Fibroblast of lung (primary cell): ENCODE measurements at regions not wholly inside any gene's neighbourhood (a gene's known extent, or its start where the extent isn't known, plus 50 kb on each side); places are given as distances from the start of the nearest gene placed in this dataset.

Source experiments
- DNase-seq, 2 donors: peaks; one replicate each; pipeline versions ENCODE4 v3.0.0 to v3.0.0-alpha.2; 2010; ENCODE audit warnings: low read depth in 2 of 2
- H2AFZ ChIP-seq: 2 replicates; pipeline ENCODE4 v1.5.1; 2012; ENCODE audit warnings: low read length, control low read depth, inconsistent platforms
- H3K27ac ChIP-seq: 2 replicates; pipeline ENCODE4 v1.5.1; 2011; ENCODE audit warnings: low read length, control low read depth; ENCODE audit not compliant: insufficient read depth
- H3K27me3 ChIP-seq: 2 replicates; pipeline ENCODE4 v1.5.1; 2011; ENCODE audit warnings: mild to moderate bottlenecking, low read length; ENCODE audit not compliant: control insufficient read depth, insufficient read depth
- H3K36me3 ChIP-seq: 2 replicates; pipeline ENCODE4 v1.5.1; 2011; ENCODE audit warnings: low read length; ENCODE audit not compliant: control insufficient read depth, insufficient read depth
- H3K4me1 ChIP-seq: 2 replicates; pipeline ENCODE4 v1.5.1; 2011; ENCODE audit warnings: low read length; ENCODE audit not compliant: control insufficient read depth, insufficient read depth; ENCODE audit errors: extremely low read depth
- H3K4me2 ChIP-seq: 2 replicates; pipeline ENCODE4 v1.5.1; 2011; ENCODE audit warnings: low read length, control low read depth; ENCODE audit not compliant: insufficient read depth; ENCODE audit errors: extremely low read depth
- H3K4me3 ChIP-seq, 4 experiments: fragments of 200-600 bp in 1 of 4; sonication (generic) in 1 of 4; replicated peaks in 1 of 4; 2 replicates each; pipeline ENCODE4 v1.5.1; 2011 to 2016; ENCODE audit warnings: low read length in 4 of 4, low read depth in 3 of 4, mild to moderate bottlenecking in 3 of 4, control low read depth in 2 of 4, inconsistent platforms in 1 of 4, mixed read lengths in 1 of 4; ENCODE audit not compliant: insufficient read depth in 1 of 4; ENCODE audit errors: control extremely low read depth in 1 of 4
- H3K79me2 ChIP-seq: 2 replicates; pipeline ENCODE4 v1.5.1; 2012; ENCODE audit warnings: mild to moderate bottlenecking, low read length, inconsistent platforms; ENCODE audit not compliant: control insufficient read depth, insufficient read depth
- H3K9ac ChIP-seq: 2 replicates; pipeline ENCODE4 v1.5.1; 2011; ENCODE audit warnings: mild to moderate bottlenecking, low read length, control low read depth; ENCODE audit not compliant: insufficient read depth
- H3K9me3 ChIP-seq: 2 replicates; pipeline ENCODE4 v1.5.1; 2012; ENCODE audit warnings: low read depth, low read length; ENCODE audit not compliant: control insufficient read depth, insufficient read depth
- H4K20me1 ChIP-seq: 2 replicates; pipeline ENCODE4 v1.5.1; 2011; ENCODE audit warnings: low read length; ENCODE audit not compliant: control insufficient read depth, insufficient read depth; ENCODE audit errors: extremely low read depth
- CTCF ChIP-seq, 2 donors: IDR thresholded peaks in 1 of 2; conservative IDR thresholded peaks in 1 of 2; 1 replicate in 1 of 2; 2 replicates in 1 of 2; pipeline ENCODE4 v1.5.1; 2011 to 2012; ENCODE audit warnings: low read length in 2 of 2, control low read depth in 1 of 2, inconsistent platforms in 1 of 2, low read depth in 1 of 2, mild to moderate bottlenecking in 1 of 2
- EZH2 ChIP-seq: IDR thresholded peaks from 2 replicates; pipeline ENCODE4 v1.5.1; 2012; ENCODE audit warnings: low read length, control low read depth, mild to moderate bottlenecking; ENCODE audit errors: missing control alignments

GRCh38 chr13:100827489-100828176 is 153.0 kb upstream of the TMTC4 start:
- no peaks in the 10 kb centered on the region for H3K4me1 ChIP-seq
- H3K27me3 ChIP-seq, result no peaks in the 10 kb centered on the region
- no peaks in the 10 kb centered on the region for H3K79me2 ChIP-seq
- H4K20me1 ChIP-seq, result no peaks in the 10 kb centered on the region
- H2AFZ ChIP-seq, result no peak overlapping the region
- H3K4me3 ChIP-seq, result no peak overlapping the region
- no peak overlapping the region for H3K9ac ChIP-seq
- TF ChIP-seq CTCF (conservative IDR thresholded peaks at IDR 0.05 in 1 of 2, IDR thresholded peaks at IDR 0.05 in 1 of 2; ENCODE audit: low read depth in 1 of 2, low read length in 2 of 2) (no peak), EZH2 (no peak)
- no peak overlapping the region for H3K4me2 ChIP-seq
- H3K36me3 ChIP-seq, result no peaks in the 10 kb centered on the region
- no peak overlapping the region for H3K27ac ChIP-seq
- no peak for DNase-seq
- no peaks in the 10 kb centered on the region for H3K9me3 ChIP-seq

GRCh38 chr13:100826441-100826840 is 151.8 kb upstream of the TMTC4 start:
- Histone ChIP-seq H3K9me3 (no peaks in the 10 kb centered on the region), H3K4me1 (no peaks in the 10 kb centered on the region), H3K4me2 (no peak overlapping the region), H3K27ac (no peak overlapping the region), H3K36me3 (no peaks in the 10 kb centered on the region), H3K9ac (no peak overlapping the region), H4K20me1 (no peaks in the 10 kb centered on the region), H3K4me3 (no peak overlapping the region), H3K79me2 (no peaks in the 10 kb centered on the region), H3K27me3 (no peaks in the 10 kb centered on the region), H2AFZ (no peak overlapping the region)
- no peak for DNase-seq
- TF ChIP-seq CTCF (conservative IDR thresholded peaks at IDR 0.05 in 1 of 2, IDR thresholded peaks at IDR 0.05 in 1 of 2; ENCODE audit: low read depth in 1 of 2, low read length in 2 of 2) (no peak), EZH2 (no peak)

GRCh38 chr13:100825557-100825956 is 151.0 kb upstream of the TMTC4 start:
- Histone ChIP-seq H3K9me3 (no peaks in the 10 kb centered on the region), H2AFZ (no peak overlapping the region), H3K27me3 (no peaks in the 10 kb centered on the region), H3K36me3 (no peaks in the 10 kb centered on the region), H3K4me2 (no peak overlapping the region), H3K79me2 (no peaks in the 10 kb centered on the region), H3K4me1 (no peaks in the 10 kb centered on the region), H3K9ac (no peak overlapping the region), H3K4me3 (no peak overlapping the region), H3K27ac (no peak overlapping the region), H4K20me1 (no peaks in the 10 kb centered on the region)
- DNase-seq, result peak in 1 of 2 donors; percentile 71
- TF ChIP-seq EZH2 (no peak), CTCF (conservative IDR thresholded peaks at IDR 0.05 in 1 of 2, IDR thresholded peaks at IDR 0.05 in 1 of 2; ENCODE audit: low read depth in 1 of 2, low read length in 2 of 2) (no peak)
